Naive thymus-derived CD4-positive, alpha-beta T cell (primary cell): ENCODE measurements at regions not wholly inside any gene's neighbourhood (a gene's known extent, or its start where the extent isn't known, plus 50 kb on each side); places are given as distances from the start of the nearest gene placed in this dataset.
A peak's percentile ranks its signal among the peaks of the same experiment; 100 is the strongest.

ENCODE experiments used
- ATAC-seq: fragments of 150-1000 bp; cut with Tn5 transposase; 2 replicates; pipeline ENCODE4 v1.10.0; 2021; ENCODE audit warnings: mild to moderate bottlenecking, moderate library complexity
- CTCF ChIA-PET: fragments of 350-600 bp; sonication (Branson Sonifier 250); formaldehyde crosslinking; loops from one replicate; lab custom pipeline; 2021; ENCODE audit warnings: antibody characterized with exemption; lab: Charles Lee
- POLR2A ChIA-PET: fragments of 350-600 bp; sonication (Branson Sonifier 250); formaldehyde crosslinking; loops from one replicate; lab custom pipeline; 2021; ENCODE audit warnings: antibody characterized with exemption, inconsistent platforms; lab: Charles Lee
- DNase-seq, 9 donors: peaks; one replicate each; pipeline versions ENCODE4 v3.0.0 to v3.0.0-alpha.2; 2020 to 2022; ENCODE audit warnings: mixed read lengths in 1 of 9
- H3K27ac ChIP-seq: one replicate; pipeline ENCODE4 v1.7.0; 2013; ENCODE audit warnings: mild to moderate bottlenecking, low read depth, low read length, moderate library complexity
- H3K27me3 ChIP-seq, 2 donors: one replicate each; pipeline ENCODE4 v1.7.0; 2013; ENCODE audit warnings: low read length in 2 of 2, mild to moderate bottlenecking in 2 of 2, moderate library complexity in 2 of 2; ENCODE audit not compliant: control insufficient read depth in 2 of 2, insufficient read depth in 2 of 2
- H3K36me3 ChIP-seq, 3 experiments: 1 replicate in 2 of 3; 2 replicates in 1 of 3; pipeline ENCODE4 v1.7.0; 2013; ENCODE audit warnings: low read length in 3 of 3, mild to moderate bottlenecking in 3 of 3, moderate library complexity in 1 of 3; ENCODE audit not compliant: insufficient read depth in 3 of 3, control insufficient read depth in 2 of 3
- H3K4me1 ChIP-seq, 2 donors: one replicate each; pipeline ENCODE4 v1.7.0; 2013; ENCODE audit warnings: low read length in 2 of 2, mild to moderate bottlenecking in 2 of 2, moderate library complexity in 1 of 2; ENCODE audit not compliant: control insufficient read depth in 2 of 2, insufficient read depth in 2 of 2
- H3K4me3 ChIP-seq: 2 replicates; pipeline ENCODE4 v1.7.0; 2013; ENCODE audit warnings: mild to moderate bottlenecking, low read length
- H3K9me3 ChIP-seq, 3 experiments: 1 replicate in 2 of 3; 2 replicates in 1 of 3; pipeline ENCODE4 v1.7.0; 2013; ENCODE audit warnings: low read length in 3 of 3; ENCODE audit not compliant: control insufficient read depth in 2 of 3
- H3K27ac Mint-ChIP-seq, 9 donors: one replicate each; pipeline ENCODE4 v1.8.0; 2020 to 2022; ENCODE audit warnings: mixed read lengths in 9 of 9, mild to moderate bottlenecking in 8 of 9, moderate library complexity in 5 of 9, inconsistent platforms in 2 of 9
- H3K27me3 Mint-ChIP-seq, 5 donors: one replicate each; pipeline ENCODE4 v1.8.0; 2021 to 2022; ENCODE audit warnings: mixed read lengths in 5 of 5, mild to moderate bottlenecking in 1 of 5
- H3K36me3 Mint-ChIP-seq, 5 donors: one replicate each; pipeline ENCODE4 v1.8.0; 2020 to 2022; ENCODE audit warnings: mixed read lengths in 5 of 5, mild to moderate bottlenecking in 3 of 5, inconsistent platforms in 1 of 5
- H3K4me1 Mint-ChIP-seq, 7 donors: one replicate each; pipeline ENCODE4 v1.8.0; 2020 to 2022; ENCODE audit warnings: mixed read lengths in 7 of 7, mild to moderate bottlenecking in 3 of 7, inconsistent platforms in 1 of 7
- H3K4me3 Mint-ChIP-seq, 10 donors: one replicate each; pipeline ENCODE4 v1.8.0; 2020 to 2022; ENCODE audit warnings: mild to moderate bottlenecking in 10 of 10, mixed read lengths in 10 of 10, moderate library complexity in 6 of 10, inconsistent platforms in 2 of 10
- H3K9me3 Mint-ChIP-seq, 11 donors: one replicate each; pipeline ENCODE4 v1.8.0; 2020 to 2022; ENCODE audit warnings: mixed read lengths in 11 of 11, mild to moderate bottlenecking in 4 of 11, inconsistent platforms in 1 of 11, moderate library complexity in 1 of 11
- intact Hi-C, 2 donors: fragments of 100-400 bp; cut with micrococcal nuclease; formaldehyde crosslinking; loops; one replicate each; pipeline ENCODE4 v1.15.1; 2023

DNA sequence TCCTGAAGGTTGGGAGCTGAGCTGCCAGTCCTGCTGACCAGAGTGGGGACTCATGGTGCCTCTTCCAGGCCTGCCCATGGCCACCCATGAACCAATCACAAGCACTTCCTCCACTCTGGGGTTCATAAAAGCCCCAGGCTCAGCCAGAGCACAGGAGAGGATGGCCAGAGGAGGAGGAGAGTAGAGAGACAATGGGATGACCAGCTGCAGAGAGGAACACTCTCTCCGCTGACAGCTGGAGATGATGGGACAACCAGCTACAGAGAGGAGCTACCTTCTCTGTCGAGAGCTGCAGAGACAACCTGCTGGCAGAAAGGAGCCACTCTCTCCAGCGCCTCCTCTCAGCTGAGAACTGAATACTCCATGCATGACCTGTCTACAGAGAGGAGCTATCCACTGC, 886.1 kb downstream of the BCL11B start:
- peaks cover 0 to 18% (median 0%) of the 10 kb centered on the region in 11 donors for H3K9me3 Mint-ChIP-seq
- no peaks in the 10 kb centered on the region for H3K27me3 ChIP-seq
- H3K36me3 Mint-ChIP-seq, result peaks cover 0 to 8% (median 0%) of the 10 kb centered on the region in 5 donors
- H3K27ac ChIP-seq, result no peak overlapping the region
- H3K4me3 Mint-ChIP-seq, result no peak overlapping the region
- no peak overlapping the region for H3K27ac Mint-ChIP-seq
- no peaks in the 10 kb centered on the region for H3K9me3 ChIP-seq
- H3K27me3 Mint-ChIP-seq, result peaks cover 0 to 5% (median 0%) of the 10 kb centered on the region in 5 donors
- peaks cover 0 to 25% (median 8%) of the 10 kb centered on the region in 7 donors for H3K4me1 Mint-ChIP-seq
- ChIA-PET CTCF (interaction anchor here (0.7 kb wide), 1 partner anchor 19 kb away, joined by 4 read pairs; no protein-coding TSS in a partner anchor), POLR2A (interaction anchor here (0.6 to 0.8 kb wide), 2 partner anchors 13 to 18 kb away, joined by 4 read pairs; no protein-coding TSS in a partner anchor)
- no peak for DNase-seq
- no peaks in the 10 kb centered on the region for H3K36me3 ChIP-seq
- no peaks in the 10 kb centered on the region for H3K4me1 ChIP-seq
- intact Hi-C loops, result no loop called here
- ATAC-seq, result no peak
- H3K4me3 ChIP-seq, result no peak overlapping the region

DNA sequence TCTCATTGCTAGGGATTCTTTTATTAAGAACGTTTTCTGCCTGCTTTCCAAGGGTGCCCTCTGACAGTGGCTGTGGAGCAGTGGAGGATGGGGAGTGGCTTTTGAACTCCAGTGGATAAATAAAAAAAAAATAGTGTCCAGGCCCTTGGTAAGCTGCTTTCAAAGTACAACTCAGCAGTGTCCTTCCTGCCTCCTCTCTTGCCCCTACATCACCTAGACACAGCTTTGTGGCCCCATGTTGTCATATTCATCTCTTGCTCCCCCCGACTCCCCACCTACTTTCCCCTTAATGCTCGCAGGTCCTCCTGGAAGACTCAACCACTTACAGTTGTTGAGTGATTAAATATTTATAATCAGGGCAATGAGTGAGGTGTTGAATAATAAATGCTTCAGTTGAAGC, 880.9 kb downstream of the BCL11B start:
- ATAC-seq, result no peak
- H3K36me3 Mint-ChIP-seq, result peaks cover 0 to 6% (median under 1%) of the 10 kb centered on the region in 5 donors
- H3K9me3 Mint-ChIP-seq, result peaks cover 0 to 11% (median under 1%) of the 10 kb centered on the region in 11 donors
- intact Hi-C loops, result no loop called here
- no peaks in the 10 kb centered on the region for H3K36me3 ChIP-seq
- ChIA-PET CTCF (interaction anchor here (0.5 kb wide), 1 partner anchor 41 kb away, joined by 3 read pairs; no protein-coding TSS in a partner anchor), POLR2A (interaction anchor here (0.6 to 1.3 kb wide), 2 partner anchors 12 to 794 kb away, joined by 4 read pairs; no protein-coding TSS in a partner anchor)
- no peak overlapping the region for H3K4me3 ChIP-seq
- H3K4me1 ChIP-seq, result no peaks in the 10 kb centered on the region
- no peak overlapping the region for H3K4me3 Mint-ChIP-seq
- no peak overlapping the region for H3K27ac Mint-ChIP-seq
- DNase-seq, result no peak
- H3K27ac ChIP-seq, result no peak overlapping the region
- H3K4me1 Mint-ChIP-seq, result peaks cover 0 to 19% (median 10%) of the 10 kb centered on the region in 7 donors
- no peaks in the 10 kb centered on the region for H3K27me3 ChIP-seq
- peaks cover 0 to 1% (median 0%) of the 10 kb centered on the region in 5 donors for H3K27me3 Mint-ChIP-seq
- H3K9me3 ChIP-seq, result no peaks in the 10 kb centered on the region

DNA sequence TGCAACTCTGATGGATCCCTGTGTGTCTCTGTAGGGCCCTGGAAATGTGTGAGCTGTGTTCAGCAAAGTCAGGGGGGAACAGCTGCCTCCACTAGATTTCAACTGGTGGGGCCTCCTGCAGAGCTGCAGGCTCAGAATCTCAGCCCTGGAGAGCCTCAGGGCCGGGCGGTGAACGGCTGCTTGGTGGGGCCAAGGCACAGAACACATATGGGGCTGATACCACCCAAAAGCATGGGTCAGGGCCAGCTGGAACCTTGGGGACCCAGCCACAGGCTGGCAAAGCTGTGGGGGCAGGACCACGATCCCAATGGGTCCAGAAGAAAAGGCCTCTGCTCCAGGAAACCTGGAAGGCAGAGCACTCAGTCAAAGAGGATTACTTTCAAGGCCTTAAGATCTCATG, 878.5 kb downstream of the BCL11B start:
- Mint-ChIP-seq H3K4me3 (no peak overlapping the region), H3K27me3 (no peaks in the 10 kb centered on the region), H3K9me3 (peaks cover 0 to 9% (median 3%) of the 10 kb centered on the region in 11 donors), H3K4me1 (peaks cover 0 to 15% (median 10%) of the 10 kb centered on the region in 7 donors), H3K36me3 (peaks cover 0 to 6% (median 5%) of the 10 kb centered on the region in 5 donors), H3K27ac (no peak overlapping the region)
- Histone ChIP-seq H3K36me3 (no peaks in the 10 kb centered on the region), H3K27me3 (no peaks in the 10 kb centered on the region), H3K4me3 (no peak overlapping the region), H3K9me3 (no peaks in the 10 kb centered on the region), H3K27ac (no peak overlapping the region), H3K4me1 (no peaks in the 10 kb centered on the region)
- ChIA-PET CTCF (no interaction called here), POLR2A (no interaction called here)
- DNase-seq, result no peak
- ATAC-seq, result no peak
- intact Hi-C loops, result no loop called here

DNA sequence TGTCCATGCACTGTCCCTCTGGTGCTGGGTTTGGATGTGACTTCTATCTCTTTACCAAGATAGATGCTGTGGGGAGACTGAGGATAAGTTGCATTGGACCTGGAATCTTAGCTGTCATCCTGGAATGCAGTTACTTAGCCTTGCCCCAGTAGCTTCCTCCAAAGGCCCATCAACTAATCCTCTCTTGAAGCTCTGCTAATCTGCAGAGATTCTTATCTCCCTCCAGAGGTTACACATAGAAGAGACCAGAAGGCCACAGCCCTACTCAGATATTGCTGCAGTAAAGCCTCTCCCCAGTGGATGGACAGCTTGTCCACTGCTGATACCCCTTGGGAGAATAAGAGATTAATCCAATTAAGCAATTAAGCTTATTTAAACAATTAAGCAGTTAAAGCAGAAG, 867.2 kb downstream of the BCL11B start:
- H3K4me1 Mint-ChIP-seq, result peaks cover 8 to 48% (median 29%) of the 10 kb centered on the region in 7 donors
- H3K9me3 Mint-ChIP-seq, result no peaks in the 10 kb centered on the region
- ATAC-seq (no peak), DNase-seq (no peak)
- Histone ChIP-seq H3K4me3 (no peak overlapping the region), H3K9me3 (no peaks in the 10 kb centered on the region), H3K27me3 (no peaks in the 10 kb centered on the region), H3K27ac (no peak overlapping the region), H3K4me1 (no peaks in the 10 kb centered on the region), H3K36me3 (no peaks in the 10 kb centered on the region)
- intact Hi-C loops, result no loop called here
- ChIA-PET CTCF (no interaction called here), POLR2A (interaction anchor here (1.2 kb wide), 1 partner anchor 243 kb away, joined by 4 read pairs; no protein-coding TSS in a partner anchor)
- H3K4me3 Mint-ChIP-seq, result no peak overlapping the region
- H3K27me3 Mint-ChIP-seq, result no peaks in the 10 kb centered on the region
- H3K27ac Mint-ChIP-seq, result peak overlapping the region in 5 of 9 donors; percentile 24 to 76 (median 34)
- H3K36me3 Mint-ChIP-seq, result no peaks in the 10 kb centered on the region

DNA sequence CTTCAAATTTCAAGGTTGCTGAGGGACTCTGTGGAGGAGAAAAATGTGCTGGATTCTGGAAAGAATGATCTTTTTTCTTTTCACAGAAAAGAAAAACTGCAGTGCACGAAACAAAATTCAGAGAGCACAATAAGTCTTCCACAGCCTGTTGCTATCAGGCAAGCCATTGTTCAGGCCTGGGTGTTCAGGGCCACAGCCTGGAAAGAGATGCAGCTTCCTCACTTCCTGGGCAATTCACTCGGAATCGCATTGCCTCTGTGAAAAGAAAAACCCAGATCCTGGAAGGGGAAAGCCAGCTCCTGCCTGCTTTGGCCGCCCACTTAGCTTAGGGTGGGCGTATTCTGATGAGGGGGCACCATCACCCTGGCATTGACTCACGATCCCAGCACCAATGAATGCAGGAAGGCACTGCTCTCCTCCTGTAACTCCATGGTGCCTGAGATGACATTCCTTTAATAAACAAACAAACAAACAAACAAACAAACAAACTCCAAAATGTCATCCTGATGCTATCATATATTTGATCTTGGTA, 863.9 kb downstream of the BCL11B start:
- Mint-ChIP-seq H3K27me3 (no peaks in the 10 kb centered on the region), H3K4me3 (no peak overlapping the region), H3K27ac (peak overlapping the region in 1 of 9 donors; percentile 48), H3K9me3 (peaks cover 0 to 9% (median 0%) of the 10 kb centered on the region in 11 donors), H3K4me1 (peaks cover 11 to 53% (median 43%) of the 10 kb centered on the region in 7 donors), H3K36me3 (peaks cover 0 to 3% (median 0%) of the 10 kb centered on the region in 5 donors)
- DNase-seq (no peak), ATAC-seq (no peak)
- Histone ChIP-seq H3K36me3 (no peaks in the 10 kb centered on the region), H3K27ac (no peak overlapping the region), H3K27me3 (no peaks in the 10 kb centered on the region), H3K9me3 (no peaks in the 10 kb centered on the region), H3K4me1 (no peaks in the 10 kb centered on the region), H3K4me3 (no peak overlapping the region)
- intact Hi-C loops, result no loop called here
- POLR2A ChIA-PET, result no interaction called here
- CTCF ChIA-PET, result no interaction called here

DNA sequence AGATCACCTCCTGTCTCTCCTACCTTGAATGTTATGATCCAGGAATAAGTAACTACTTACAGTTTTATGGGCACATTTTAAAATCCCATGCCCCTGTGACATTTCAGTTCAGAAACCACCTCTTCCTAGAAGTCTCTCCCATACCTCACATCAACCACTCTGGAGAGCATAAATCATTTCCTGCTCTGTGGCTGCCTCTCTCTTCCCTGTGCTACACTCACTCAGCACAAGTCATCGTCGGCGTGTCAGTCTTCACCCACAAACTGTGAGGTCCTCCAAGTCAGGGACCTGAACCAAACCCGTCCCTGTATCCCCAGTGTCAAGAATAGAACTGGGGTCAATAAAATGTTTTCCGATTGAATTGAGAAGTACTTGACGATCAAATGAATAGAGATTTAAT, 863.3 kb downstream of the BCL11B start:
- ATAC-seq (no peak), DNase-seq (peak in 2 of 9 donors; percentile 5 to 26)
- Histone ChIP-seq H3K27ac (no peak overlapping the region), H3K4me1 (no peaks in the 10 kb centered on the region), H3K4me3 (no peak overlapping the region), H3K27me3 (no peaks in the 10 kb centered on the region), H3K36me3 (no peaks in the 10 kb centered on the region), H3K9me3 (no peaks in the 10 kb centered on the region)
- peaks cover 11 to 47% (median 43%) of the 10 kb centered on the region in 7 donors for H3K4me1 Mint-ChIP-seq
- H3K27me3 Mint-ChIP-seq, result no peaks in the 10 kb centered on the region
- ChIA-PET CTCF (no interaction called here), POLR2A (no interaction called here)
- peak overlapping the region in 2 of 9 donors; percentile 2 to 66 for H3K27ac Mint-ChIP-seq
- peaks cover 0 to 3% (median 0%) of the 10 kb centered on the region in 5 donors for H3K36me3 Mint-ChIP-seq
- peaks cover 0 to 9% (median 0%) of the 10 kb centered on the region in 11 donors for H3K9me3 Mint-ChIP-seq
- peak overlapping the region in 1 of 10 donors; percentile 22 for H3K4me3 Mint-ChIP-seq
- intact Hi-C loops, result no loop called here
